ENCODE measurements at regions not wholly inside any gene's neighbourhood (a gene's known extent, or its start where the extent isn't known, plus 50 kb on each side); places are given as distances from the start of the nearest gene placed in this dataset.
"Not testable (repeated sequence)": the region's sequence is repeated elsewhere in the genome, so short reads cannot be mapped to it uniquely, and the experiment has no call there.

DNA sequence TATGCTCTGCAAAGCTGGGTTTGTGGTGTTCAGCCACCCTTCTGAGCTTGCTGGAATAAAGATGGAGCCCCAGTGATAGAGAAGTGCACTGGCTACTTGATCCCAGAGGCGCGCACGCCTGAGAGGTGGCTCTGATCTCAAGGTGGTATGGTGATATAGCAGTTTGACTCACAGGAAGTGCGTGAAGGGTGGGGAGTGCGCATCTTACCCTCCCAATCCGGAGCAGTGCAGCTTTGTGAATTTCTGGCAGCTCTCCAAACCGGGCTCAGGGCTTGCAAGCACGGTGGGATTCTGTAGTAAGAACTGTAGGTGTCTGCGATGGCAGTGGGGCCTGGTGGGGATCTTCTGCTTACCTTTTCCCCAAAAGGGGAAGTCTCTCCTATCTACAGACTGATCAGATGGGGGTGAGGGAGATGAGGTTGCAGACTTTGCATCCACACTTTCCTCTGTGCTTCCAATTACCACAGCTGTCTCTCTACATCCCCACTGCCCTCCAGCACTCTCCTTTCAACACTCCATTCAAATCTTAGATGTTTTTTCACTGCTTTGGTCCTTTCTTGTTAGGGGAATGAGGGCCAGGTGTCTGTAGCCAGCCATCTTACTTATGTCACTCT lies 197.4 kb upstream of the SLC38A2 start:
- no peak overlapping the region for H3K27ac ChIP-seq
- TF ChIP-seq CTCF (IDR thresholded peaks at IDR 0.05) (no peak), ZFX (IDR thresholded peaks at IDR 0.05; ENCODE audit: borderline replicate concordance) (no peak)

- no peak overlapping the region for H3K27ac ChIP-seq
- no peak for TF ChIP-seq CTCF (IDR thresholded peaks at IDR 0.05)
- no peak for TF ChIP-seq ZFX (IDR thresholded peaks at IDR 0.05; ENCODE audit: borderline replicate concordance)
These were observed 195.1 kb upstream of the SLC38A2 start for GRCh38 chr12:46567667-46568066.

DNA sequence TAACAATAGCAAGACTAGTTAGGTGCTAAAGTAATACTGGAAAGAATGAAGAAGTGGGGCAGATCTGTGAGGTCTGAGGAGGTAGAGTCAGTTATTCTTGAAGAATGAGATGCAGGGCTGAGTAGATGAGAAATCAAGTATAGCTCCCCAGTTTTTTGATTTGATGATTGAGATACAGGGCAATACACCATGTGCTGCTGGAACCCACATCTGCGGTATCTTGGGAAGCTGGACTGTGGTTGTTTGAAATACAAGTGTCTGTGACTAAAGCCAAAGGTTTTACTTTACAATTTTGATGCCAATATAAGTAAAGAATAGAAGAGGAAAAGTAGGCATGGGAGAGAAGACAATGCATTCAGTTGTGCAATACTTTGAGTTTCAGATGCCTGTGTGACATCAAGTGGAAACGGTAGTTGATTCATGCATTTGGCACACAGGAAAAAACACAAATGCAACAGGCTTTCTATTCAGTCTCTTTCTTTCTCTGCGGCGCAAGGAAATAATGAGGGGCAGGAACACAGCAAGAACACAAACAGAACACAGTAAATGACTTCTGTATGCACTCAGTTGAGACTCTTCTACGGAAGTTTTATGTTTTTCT lies 190.2 kb upstream of the SLC38A2 start:
- no peak for TF ChIP-seq CTCF (IDR thresholded peaks at IDR 0.05)
- TF ChIP-seq ZFX (IDR thresholded peaks at IDR 0.05; ENCODE audit: borderline replicate concordance) = no peak
- H3K27ac ChIP-seq = no peak overlapping the region

GRCh38 chr12:46561769-46562624 lies 189.4 kb upstream of the SLC38A2 start:
- not testable (repeated sequence) for H3K27ac ChIP-seq

- no peak overlapping the region for H3K27ac ChIP-seq
- TF ChIP-seq CTCF (IDR thresholded peaks at IDR 0.05) (no peak), ZFX (IDR thresholded peaks at IDR 0.05; ENCODE audit: borderline replicate concordance) (no peak)
These were observed 188.3 kb upstream of the SLC38A2 start for GRCh38 chr12:46560874-46561273.

DNA sequence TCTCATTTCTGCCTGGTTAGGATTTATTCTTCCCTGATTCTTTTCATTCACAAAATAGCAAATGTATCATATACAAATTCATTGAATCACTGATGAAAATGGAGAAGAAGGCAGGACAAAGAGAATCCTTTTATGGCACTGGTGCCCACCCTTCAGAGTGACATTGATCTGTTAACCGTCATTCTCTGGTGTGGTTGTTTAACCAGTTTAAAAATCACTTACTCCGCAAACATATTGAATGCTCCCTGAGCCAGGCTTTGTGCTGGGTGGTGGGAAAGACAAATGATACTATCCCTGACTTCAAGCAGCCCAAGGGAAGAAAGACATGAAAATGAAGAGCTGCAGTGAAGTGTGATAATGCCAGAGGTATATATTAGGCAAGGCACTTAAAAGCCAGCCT lies 187.5 kb upstream of the SLC38A2 start:
- no peak overlapping the region for H3K27ac ChIP-seq
- no peak for TF ChIP-seq ZFX (IDR thresholded peaks at IDR 0.05; ENCODE audit: borderline replicate concordance)
- TF ChIP-seq CTCF (IDR thresholded peaks at IDR 0.05) = no peak

- TF ChIP-seq ZFX (IDR thresholded peaks at IDR 0.05; ENCODE audit: borderline replicate concordance) (no peak), CTCF (IDR thresholded peaks at IDR 0.05) (no peak)
- H3K27ac ChIP-seq = no peak overlapping the region
These were observed 186.7 kb upstream of the SLC38A2 start for GRCh38 chr12:46559311-46559710.
